Tibial nerve (tissue), 3 donors: ENCODE measurements at regions not wholly inside any gene's neighbourhood (a gene's known extent, or its start where the extent isn't known, plus 50 kb on each side); places are given as distances from the start of the nearest gene placed in this dataset.

Source experiments
- POLR2A ChIP-seq, 2 donors: fragments of 450-650 bp; IDR thresholded peaks; one replicate each; pipeline ENCODE4 v1.6.1; 2017; ENCODE audit warnings: antibody characterized with exemption in 2 of 2, mild to moderate bottlenecking in 2 of 2, moderate library complexity in 2 of 2
- TF ChIP-seq, protein P1 (sequence below), 5 experiments: fragments of 200-600 bp in 3 of 5; fragments of 450-650 bp in 2 of 5; sonication (generic) in 3 of 5; IDR thresholded peaks; one replicate each; pipeline ENCODE4 v1.5.1; 2016 to 2019; ENCODE audit warnings: antibody characterized with exemption in 5 of 5, mild to moderate bottlenecking in 3 of 5, moderate library complexity in 2 of 5

DNA sequence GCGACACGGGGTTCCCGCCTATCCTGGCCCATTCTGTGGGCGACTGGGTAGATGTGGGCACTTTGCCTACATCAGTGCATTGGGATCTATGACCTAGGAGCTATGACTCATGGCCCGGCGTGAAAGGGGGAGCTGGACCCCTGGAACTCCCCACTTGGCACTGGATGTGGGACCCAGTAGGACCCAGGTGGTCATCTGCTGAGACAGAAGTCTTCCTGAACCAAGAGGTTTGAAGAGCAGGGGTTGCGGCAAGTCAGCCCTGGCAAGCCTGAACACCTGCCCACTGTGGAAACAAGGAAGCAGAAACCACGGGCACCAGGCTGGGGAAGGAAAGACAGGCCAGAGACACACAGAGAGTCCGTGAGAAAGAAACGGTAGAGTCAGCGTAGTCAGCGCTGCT is 656.7 kb downstream of the AJAP1 start:
- TF ChIP-seq, protein P1, sequence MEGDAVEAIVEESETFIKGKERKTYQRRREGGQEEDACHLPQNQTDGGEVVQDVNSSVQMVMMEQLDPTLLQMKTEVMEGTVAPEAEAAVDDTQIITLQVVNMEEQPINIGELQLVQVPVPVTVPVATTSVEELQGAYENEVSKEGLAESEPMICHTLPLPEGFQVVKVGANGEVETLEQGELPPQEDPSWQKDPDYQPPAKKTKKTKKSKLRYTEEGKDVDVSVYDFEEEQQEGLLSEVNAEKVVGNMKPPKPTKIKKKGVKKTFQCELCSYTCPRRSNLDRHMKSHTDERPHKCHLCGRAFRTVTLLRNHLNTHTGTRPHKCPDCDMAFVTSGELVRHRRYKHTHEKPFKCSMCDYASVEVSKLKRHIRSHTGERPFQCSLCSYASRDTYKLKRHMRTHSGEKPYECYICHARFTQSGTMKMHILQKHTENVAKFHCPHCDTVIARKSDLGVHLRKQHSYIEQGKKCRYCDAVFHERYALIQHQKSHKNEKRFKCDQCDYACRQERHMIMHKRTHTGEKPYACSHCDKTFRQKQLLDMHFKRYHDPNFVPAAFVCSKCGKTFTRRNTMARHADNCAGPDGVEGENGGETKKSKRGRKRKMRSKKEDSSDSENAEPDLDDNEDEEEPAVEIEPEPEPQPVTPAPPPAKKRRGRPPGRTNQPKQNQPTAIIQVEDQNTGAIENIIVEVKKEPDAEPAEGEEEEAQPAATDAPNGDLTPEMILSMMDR (IDR thresholded peaks at IDR 0.05): no peak
- no peak for TF ChIP-seq POLR2A (IDR thresholded peaks at IDR 0.05)
